NCI-H2029 treated with DMSO at 0.1 percent for 48 hours (cell line): ENCODE measurements at regions not wholly inside any gene's neighbourhood (a gene's known extent, or its start where the extent isn't known, plus 50 kb on each side); places are given as distances from the start of the nearest gene placed in this dataset.

Experiments used
- DNase-seq: peaks from one replicate; lab custom pipeline; 2025; lab: John Stamatoyannopoulos, UW

DNA sequence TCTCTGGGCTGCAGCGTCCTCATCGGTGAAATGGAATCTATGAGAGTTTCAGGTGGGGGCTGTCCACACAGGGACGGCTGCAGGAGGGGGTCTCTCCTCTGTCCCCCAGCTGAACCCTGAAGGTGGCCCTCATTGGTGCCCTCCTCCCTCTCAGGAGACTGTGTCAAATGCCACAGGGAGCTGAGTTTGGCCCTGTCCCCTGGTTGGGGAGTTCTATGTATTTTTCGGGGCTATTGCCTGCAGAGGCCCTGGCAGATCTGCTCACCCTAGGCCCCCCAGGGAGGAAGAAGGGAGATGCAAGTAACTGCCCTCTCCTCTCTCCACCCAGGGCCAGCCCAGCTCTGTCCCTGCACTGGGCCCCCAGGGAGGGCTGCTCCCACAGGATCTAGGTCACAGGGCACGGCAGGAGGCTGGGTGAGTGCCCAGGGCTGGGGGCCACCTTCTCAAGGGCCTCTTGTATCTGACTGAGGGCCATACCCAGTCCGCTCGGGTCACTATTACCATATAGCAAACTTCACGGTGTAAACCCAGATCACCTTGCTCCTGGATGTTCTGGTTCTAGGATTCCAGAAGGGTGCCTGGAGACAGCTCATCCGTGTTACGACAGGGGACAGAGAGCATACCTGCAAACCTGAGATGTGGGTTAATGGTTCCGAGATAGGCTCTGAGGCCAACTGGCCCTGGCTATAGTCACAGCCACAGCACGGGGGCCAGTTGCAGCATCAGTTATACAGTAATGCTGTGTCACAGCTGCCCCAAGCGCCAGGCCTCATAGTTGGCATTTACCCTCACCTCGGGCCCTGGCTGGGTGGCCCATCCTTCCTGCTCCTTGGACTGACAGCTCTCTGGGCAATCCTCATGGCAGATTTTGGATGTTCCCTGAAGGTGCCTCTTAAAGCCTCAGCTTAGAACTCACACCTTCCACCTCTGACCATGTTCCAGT lies 102.4 kb upstream of the PRR23E start:
- no peak for DNase-seq

DNA sequence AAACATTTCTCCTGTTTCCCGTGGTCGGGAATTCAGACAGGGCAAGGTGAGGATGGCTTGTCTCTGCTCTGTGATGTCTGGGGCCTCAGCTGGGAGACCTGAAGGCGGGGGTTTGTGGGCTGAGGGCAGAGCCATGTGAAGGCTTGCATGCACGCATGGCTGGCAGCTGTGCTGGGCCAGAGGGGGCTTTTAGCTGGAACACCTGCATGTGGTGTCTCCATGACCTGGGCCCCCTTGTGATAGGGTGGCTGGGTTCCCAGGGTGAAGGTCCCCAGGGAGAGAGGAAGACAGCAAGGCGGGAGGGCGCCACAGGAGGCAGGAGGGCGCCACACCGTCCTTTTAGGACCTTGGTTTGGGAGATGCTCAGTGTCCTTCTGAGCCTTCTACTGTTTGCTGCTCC lies 101.6 kb upstream of the PRR23E start:
- no peak for DNase-seq

DNA sequence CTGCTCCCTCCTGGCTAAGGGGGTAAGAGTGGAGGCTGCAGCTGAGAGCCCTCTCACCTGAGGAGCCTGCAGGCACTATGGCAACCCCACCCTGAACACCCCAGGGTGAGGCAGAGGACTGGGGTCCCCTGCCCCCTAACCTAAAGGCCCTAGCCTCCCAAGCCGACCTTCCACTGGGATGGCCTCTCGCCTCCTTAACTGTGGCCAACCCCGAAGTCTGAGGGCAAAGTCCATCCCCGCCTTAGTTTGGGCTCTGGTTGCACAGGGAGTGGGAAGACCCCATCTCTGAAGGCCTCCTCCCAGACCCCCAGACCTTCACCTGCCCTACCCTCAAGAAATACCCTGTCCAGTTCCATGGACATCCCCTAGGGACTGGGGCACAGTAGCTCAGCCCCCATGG lies 100.6 kb upstream of the PRR23E start:
- no peak for DNase-seq

DNA sequence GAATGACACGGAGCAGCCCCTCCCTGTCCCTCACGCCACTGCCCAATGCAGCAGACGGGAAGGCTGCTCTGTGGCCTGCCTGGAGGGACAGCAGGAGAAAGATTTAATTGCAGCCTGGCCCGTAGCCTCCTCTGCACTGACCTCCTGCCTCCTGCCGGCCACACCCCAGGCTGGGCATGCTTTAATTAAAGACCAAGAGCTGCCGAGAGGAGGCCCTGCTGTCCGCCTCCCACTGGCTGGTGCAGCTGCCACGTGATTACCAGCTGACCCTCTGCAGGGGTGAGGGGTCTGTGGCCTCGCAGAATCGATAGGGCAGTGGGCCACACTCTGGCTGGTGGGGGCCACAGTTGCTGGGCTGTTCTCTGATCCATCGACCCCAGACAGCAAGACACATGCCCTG lies 100.2 kb upstream of the PRR23E start:
- DNase-seq = no peak

DNA sequence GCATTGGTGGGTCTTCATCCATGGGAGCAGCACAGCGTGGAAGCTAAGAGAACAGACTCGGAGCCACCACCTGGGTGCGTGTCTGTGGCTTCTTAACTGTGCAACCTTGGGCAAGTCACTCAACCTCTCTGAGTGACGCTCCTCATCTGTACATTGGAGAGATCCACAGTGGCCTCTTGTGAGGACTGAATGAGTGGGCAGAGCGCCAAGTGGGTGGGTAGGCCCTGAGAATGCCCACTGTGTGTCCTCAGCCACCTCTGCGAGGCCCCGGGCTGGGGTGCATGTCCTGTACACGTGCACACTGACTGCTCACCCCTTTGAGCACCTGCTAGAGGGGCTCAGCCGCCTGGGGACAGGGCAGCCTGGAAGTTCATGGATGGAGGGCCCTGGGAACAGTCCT lies 99.6 kb upstream of the PRR23E start:
- no peak for DNase-seq

DNA sequence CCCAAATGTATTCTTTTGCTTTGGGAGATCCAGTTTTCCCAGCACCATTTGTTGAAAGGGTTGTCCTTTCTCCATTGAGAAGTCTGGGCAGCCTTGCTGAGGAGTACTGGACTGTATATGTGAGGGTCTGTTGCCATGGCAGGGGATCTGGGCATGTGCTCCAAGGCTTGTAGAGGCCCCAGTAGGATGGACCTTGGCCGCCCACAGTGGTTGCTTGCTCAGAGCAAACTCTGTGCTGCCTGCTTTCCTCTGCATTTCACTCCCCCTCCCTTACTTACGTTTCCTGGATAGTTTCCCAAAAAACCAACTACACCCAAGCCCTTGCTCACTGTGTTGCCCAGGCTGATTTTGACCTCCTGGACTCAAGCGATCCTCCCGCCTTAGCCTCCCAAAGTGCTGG lies 97.2 kb upstream of the PRR23E start:
- DNase-seq = no peak

DNA sequence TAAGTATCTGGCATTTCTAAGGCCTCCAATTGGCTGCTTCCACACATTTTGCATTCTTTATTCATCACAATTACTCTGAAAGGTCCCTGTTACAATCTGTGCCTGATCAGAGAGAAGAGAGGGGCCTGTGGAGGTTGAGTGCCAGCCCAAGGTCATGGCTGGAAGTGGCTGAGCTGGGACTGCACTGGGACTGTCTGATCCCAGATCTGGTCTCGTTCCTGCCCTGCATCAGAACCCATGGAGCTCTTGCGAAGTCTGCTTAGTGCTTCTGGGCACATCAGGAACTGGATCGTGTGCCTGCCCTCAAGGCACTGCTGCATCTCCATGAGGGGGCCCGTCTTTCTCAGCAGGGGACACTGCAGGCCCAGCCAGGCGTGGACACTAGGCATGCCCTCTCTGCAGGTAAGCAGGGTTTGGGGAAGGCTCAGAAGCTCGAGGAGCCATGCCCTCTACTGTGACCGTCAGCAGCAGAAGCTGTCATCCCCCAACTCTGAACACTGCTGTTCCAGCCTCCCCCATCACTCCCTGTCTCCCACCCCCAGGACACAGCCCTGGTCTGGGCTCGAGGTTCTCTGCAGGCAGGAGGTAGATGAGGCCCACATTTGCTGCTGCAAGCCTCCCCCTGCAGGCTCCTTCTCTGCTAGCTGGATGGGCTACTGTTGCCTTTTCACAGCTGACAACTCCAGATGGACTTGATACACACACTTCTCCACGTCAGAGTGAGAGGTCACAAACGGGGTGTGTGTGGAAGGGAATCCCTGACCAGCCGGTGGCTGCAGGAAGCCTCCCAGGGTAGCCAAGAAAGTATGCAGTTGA lies 96.5 kb upstream of the PRR23E start:
- no peak for DNase-seq

DNA sequence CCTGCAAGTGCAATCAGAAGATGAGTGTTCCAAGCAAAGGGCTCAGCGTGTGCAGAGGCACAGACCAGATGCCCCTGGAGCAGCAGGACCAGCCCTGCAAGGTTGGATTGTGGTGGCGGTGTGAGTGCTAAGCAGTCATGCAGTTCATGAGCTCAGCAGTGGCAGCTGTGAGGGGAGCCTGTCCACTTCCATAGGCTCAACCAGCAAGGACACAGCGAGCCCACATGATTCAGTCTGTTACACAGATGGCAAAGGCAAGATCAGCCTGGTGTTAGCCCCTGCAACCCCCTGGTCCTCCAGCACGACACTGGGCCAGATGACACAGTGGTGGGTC lies 95.9 kb upstream of the PRR23E start:
- no peak for DNase-seq

DNA sequence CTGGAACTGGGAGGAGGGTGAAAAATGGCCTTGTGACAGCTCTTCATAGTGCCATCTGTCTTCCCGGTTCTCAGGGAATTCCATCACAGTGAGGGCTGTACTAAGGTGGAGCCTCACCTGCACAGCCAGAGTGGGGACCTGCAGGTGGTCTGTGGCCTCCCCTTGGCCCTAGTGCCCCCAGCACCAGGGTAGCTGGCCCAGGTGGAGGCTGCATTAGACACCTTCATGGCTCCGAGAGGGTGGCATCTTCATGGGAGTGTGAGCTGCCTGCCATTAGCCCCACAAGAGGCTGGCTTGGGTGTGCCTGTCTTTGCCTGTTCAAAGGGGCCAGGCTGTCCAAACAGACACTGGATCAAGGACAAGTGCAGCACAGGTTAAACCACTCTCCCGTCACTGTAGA lies 95.5 kb upstream of the PRR23E start:
- no peak for DNase-seq

DNA sequence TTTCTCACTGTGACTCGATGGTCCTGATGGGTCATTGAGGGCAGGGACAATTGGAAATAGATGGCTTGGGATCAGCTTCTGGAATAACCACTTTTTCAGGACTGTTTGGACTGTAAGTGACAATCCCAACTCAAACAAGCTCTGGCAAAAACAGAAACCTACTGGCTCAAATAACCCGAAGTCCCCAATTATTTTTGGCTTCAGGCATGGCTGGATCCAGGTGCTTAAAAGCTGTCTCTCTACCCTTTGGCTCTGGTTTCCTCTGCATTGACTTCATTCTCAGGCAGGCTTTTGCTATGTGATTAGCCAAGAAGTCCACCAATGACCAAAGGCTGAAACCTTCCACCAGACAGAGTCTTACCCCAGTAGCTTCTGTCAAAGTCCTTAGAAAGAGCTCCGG lies 92.9 kb upstream of the PRR23E start:
- DNase-seq = no peak

DNA sequence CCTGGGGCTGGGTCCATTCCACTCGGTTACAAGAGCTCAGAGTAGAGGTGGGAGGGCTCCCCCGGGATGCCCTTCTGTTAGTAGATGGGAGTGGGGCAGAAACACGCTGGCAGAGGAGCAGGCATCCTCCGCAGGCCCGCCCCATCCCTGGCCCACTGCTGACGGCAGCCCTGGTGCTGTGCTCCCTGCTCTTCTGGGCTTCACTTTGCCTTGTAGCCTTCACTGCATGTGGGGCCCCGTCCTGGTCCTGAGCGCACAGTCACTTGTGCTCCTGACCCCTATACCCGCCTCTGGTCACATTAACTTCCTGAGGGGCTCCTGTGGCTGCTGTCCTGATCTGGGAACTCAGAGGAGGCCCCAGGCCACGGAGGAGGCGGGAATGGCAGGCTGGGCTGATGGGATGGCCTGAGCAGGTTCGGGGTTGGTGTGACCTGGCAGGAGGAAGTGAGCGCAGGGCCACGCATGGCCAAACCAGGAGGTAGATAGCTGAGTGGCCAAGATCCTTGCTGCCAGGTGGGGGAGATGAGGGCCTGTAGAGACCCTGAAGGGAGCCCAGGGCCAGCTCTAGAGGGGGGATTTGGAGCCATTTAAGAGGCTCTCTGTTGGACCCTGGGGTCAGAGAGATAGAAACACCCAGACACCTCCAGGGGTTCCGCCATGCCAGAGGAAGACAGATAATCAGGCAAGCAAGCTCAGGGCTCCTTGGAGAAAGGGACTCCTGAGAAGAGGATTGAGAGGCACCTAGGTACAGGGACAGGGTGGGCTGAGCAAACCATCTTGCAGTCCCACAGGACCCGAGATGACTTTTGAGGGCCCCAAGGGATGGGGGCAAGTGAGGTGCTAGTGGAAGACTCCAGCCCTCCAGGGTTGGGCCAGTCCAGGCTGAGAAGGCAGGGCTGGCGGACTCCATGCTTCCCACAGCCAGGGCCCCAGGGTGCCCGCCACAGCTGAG lies 92.2 kb upstream of the PRR23E start:
- DNase-seq = no peak

DNA sequence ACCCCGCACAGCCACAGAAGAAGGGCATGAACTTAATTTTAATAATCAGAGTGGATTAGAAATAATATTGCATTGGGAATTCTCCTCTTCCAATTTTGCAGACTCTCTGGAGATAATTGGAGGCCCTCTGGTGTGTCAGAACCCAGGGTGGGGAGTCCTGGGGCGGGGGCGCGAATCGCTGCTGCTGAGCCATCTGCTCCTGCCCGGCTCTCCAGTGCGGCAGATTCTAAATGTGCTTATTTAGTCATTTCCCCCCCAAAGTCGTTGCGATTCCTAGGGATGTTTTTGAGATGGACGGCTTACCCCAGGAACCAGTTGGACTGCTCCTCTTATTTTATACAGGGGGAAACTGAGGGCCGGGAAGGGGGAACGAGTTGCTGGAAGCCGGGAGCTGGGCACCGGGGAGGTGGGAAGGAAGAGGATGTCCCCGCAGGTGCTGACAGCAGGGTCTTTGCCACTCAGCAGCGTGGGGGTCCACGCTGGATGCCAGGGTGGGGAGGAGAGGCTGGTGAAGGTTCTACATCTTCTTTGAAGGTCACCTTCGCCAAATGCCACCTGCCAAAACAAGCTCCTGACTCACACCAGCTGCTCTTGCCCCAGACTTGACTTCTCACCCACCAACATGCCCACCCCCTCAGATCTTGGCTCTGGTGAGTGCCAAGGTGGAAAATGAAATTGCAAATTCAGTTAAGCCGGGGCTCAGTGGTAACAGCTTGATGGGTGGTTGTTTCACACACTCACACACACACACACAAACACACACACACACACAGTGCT lies 91.3 kb upstream of the PRR23E start:
- DNase-seq = no peak

DNA sequence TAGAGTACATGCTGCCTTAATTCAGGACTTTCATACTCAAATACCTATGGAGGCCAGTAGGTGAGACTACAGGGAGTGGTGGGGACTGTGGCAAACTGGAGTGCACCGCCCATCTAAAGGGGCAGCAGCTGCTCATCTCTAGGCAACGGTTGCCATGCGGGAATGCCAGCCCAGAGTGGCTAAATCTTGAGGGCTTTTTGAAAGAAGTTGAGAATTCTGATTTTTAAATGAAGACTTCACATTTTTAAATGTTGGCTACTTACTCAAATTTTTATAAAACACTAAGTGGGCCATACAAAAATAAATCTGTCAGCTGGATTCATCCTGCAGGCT lies 90.8 kb upstream of the PRR23E start:
- DNase-seq = no peak

DNA sequence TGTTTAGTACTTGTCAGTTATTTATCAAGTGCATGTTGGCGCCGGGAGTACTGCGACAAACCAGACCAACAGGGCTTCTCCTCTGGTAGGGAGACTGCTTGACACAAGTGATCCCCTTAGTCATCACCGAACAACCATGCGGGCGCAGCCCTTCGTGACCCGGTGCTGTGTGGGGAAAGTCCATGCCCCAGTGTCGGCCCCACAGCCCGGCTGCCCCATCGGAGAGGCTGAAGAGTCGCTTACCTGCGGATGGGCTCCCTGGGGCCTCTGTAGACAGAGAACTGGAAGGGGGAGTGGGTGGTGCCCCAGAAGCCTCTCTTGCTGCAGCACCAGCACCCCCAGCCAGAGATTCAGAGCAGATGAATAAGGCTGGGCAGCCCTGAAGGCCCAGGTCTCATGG lies 90.3 kb upstream of the PRR23E start:
- DNase-seq = no peak

DNA sequence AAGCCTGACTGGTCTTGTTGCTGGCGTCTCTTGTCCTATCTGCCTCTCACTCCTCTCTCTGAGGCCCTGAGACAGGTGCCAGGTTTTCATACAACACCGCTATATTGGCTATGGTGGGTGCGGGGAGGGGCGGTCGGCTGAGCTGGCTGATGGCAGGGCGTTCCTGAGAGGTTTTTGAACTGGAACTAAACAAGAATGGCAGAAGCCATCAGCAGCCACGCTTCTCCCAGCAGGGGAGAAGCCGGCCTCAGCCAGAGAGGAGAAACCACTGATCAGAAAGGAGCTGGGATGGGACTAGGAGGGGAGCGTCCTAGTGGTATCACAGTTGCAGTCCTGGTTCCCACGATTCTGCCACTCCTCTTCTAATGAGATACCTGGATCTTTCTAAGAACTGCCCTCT lies 89.9 kb upstream of the PRR23E start:
- DNase-seq = peak; percentile 23

DNA sequence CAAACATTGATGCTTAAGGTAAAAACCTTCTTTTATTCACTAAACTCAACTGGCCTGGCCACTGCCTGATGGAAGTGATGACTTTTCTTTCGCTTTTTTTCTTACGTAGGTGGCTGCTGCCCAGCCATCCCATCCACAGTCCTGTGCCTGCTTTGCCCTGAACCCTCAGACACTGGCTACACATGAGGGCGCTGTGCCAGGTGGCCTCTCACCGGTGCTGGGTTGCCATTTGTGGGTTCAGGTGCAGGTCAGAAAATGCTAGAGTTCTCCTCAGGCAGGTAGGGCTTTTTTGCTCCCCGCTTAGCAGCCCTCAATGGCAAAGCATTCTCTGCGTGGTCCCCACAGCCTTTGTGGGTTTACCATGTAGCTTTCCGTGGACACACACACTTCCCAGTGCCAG lies 88.3 kb upstream of the PRR23E start:
- DNase-seq = peak; percentile 12

DNA sequence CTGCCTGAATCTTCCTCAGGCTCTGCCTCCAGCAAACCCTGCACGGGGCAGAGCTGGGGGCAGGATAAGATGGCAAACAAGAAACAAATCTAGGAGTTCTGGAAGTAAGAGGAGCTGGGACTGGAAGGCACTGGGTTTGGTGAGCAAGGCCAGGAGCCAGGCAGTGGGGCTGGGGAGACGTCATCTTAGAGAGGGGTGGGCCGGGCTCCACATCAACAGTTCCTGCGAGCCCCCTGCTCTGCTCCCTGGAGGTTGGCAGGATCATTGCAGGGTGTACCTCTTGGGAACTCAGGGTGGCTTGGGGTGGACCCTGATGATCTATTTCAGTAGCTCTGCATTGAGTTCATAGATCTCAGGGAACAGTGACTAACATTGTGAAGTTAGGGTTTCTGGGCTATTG lies 87.3 kb upstream of the PRR23E start:
- DNase-seq = no peak

DNA sequence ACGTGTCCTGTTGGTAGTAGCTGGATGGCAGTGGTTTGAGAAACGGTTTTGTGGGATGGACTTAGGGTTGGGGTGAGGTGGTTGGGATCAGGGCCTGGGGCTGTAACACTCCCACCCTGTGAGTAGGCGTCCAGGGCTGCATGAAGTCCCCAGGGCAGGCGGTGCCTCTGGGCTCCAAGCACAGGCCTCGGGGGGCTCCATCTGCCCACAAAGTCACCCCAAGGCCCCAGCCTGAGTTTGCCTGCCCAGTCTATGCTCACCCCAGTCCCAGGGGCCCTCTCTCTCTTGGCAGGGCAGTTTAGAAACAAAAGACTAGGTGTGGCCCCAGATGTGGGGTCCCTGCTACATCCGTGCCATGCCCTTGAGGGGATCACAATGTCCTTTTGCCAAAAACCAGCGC lies 86.9 kb upstream of the PRR23E start:
- no peak for DNase-seq

DNA sequence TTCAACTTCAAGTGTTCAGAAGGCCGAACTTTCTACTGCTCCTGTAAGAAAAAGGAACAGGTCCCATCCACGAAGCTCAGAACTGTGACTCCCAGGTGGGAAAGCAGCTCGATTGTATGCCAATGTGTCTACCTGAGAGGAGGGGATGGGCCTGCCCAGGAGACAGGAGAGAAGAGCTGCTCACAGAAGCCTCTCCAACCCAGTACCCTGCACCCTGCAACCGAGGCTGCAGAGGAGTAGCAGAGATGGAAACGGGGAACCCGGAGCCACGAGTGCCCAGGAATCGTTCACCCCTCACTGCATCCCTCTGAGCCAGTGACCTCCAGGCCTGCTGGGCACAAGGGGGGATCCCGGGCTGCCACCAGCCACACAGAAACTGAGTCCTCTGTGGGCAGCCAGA lies 86.5 kb upstream of the PRR23E start:
- no peak for DNase-seq

DNA sequence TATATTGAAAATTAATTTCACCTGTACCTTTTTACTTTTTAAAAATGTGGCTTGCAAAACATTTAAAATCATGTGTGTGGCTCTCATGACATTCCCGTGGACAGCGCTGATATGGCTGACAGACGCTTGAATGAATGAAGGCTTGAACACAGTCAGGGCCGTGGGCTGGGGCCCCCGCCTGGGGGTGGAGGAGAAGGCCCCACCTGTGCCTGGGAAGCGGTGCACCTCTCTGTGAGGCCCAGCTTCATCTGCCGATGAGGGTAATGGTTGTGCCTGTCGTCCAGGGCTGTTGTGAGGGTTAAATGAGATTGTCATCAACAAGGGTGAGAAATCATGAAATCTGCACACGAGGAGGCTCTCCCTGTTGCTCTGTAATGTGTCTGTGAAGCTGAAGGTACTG lies 85.9 kb upstream of the PRR23E start:
- no peak for DNase-seq

DNA sequence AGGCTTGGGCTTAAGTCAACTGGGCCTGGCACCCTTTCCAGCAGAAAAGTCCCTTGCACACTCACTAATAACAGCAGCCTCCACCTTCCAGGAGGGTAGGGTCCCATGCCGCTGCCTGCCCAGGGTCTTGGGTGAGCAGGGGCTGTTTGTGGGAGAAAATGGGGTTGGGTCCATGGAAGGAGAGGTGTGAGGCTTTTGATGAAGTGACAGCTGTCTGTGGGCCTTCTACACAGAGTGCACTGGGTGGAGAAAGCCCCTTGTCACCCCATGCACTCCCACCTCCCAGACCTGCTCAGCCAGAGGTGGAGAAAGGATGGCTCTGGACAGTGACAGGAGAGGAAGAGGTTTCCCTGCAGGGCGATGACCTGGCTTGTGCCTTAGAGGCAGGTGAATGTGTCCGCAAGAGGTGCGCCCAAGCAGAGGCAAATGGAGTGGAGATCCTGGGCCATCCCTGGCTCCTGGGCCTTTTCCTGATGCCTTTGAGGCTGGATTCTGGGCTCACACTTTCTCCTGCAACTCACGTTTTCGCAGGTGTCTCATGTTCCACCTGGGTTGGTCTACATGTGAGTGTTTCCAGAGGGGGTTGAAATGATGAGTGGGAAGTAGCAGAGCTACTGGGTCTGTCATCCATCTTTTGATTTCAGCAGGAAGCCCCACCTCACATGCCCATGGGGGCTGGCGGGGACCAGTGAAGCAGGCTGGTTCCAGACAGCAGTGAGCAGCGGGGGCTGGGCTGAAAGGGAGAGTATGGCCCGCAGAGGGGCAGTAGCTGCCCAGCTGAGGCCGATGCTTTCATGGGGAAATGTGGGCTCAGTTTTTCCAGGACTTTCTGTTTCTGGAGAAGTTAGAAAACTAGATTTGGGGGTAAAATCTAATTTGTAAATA lies 85.2 kb upstream of the PRR23E start:
- no peak for DNase-seq
